ENCODE measurements at regions not wholly inside any gene's neighbourhood (a gene's known extent, or its start where the extent isn't known, plus 50 kb on each side); places are given as distances from the start of the nearest gene placed in this dataset.
"Not testable (repeated sequence)": the region's sequence is repeated elsewhere in the genome, so short reads cannot be mapped to it uniquely, and the experiment has no call there.

DNA sequence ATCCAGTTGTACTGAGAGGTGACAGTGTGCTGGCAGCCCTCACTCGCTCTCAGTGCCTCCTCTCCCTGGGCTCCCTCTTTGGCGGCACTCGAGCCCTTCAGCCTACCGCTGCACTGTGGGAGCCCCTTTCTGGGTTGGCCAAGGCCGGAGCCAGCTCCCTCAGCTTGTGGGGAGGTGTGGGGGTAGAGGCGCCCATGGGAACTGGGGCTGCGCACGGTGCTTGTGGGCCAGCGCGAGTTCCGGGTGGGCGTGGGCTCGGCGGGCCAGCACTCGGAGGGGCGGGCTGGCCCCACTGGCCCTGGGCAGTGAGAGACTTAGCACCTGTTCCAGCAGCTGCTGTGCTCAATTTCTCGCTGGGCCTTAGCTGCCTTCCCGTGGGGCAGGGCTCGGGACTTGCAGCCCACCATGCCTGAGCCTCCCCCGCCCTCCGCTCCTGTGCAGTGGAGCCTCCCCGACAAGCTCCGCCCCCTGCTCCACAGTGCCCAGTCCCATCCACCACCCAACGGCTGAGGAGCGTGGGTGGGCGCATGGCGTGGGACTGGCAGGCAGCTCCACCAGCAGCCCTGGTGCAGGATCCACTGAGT lies 342.2 kb upstream of the ZNF608 start:
- TF ChIP-seq, protein P1, sequence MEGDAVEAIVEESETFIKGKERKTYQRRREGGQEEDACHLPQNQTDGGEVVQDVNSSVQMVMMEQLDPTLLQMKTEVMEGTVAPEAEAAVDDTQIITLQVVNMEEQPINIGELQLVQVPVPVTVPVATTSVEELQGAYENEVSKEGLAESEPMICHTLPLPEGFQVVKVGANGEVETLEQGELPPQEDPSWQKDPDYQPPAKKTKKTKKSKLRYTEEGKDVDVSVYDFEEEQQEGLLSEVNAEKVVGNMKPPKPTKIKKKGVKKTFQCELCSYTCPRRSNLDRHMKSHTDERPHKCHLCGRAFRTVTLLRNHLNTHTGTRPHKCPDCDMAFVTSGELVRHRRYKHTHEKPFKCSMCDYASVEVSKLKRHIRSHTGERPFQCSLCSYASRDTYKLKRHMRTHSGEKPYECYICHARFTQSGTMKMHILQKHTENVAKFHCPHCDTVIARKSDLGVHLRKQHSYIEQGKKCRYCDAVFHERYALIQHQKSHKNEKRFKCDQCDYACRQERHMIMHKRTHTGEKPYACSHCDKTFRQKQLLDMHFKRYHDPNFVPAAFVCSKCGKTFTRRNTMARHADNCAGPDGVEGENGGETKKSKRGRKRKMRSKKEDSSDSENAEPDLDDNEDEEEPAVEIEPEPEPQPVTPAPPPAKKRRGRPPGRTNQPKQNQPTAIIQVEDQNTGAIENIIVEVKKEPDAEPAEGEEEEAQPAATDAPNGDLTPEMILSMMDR (IDR thresholded peaks at IDR 0.05) = no peak
- ATAC-seq (ENCODE audit: low FRiP score) = no peak
- no peak for DNase-seq (ENCODE audit: low spot score)

DNA sequence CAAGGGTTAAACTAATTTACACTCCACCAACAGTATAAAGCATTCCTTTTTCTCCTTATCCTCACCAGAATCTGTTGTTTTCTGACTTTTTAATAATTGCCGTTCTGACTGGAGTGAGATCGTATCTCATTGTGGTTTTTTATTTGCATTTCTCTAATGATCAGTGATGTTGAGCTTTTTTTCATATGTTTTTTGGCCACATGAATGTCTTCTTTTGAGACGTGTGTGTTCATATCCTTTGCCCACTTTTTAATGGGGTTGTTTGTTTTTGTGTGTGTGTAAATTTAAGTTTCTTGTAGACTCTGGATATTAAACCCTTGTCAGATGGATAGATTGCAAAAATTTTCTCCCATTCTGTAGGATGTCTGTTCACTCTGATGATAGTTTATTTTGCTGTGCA lies 345.7 kb upstream of the ZNF608 start:
- ATAC-seq (ENCODE audit: low FRiP score); DNase-seq (ENCODE audit: low spot score): not testable (repeated sequence)

- TF ChIP-seq, protein P1 (IDR thresholded peaks at IDR 0.05) = no peak
- no peak for DNase-seq (ENCODE audit: low spot score)
- ATAC-seq (ENCODE audit: low FRiP score) = no peak
Measured at GRCh38 chr5:125093776-125094175, 347.3 kb upstream of the ZNF608 start.

GRCh38 chr5:125100342-125100741 lies 353.9 kb upstream of the ZNF608 start:
- TF ChIP-seq, protein P1 (IDR thresholded peaks at IDR 0.05) = no peak
- ATAC-seq (ENCODE audit: low FRiP score) = no peak
- no peak for DNase-seq (ENCODE audit: low spot score)

GRCh38 chr5:125100951-125101350 lies 354.5 kb upstream of the ZNF608 start:
- ATAC-seq (ENCODE audit: low FRiP score) = no peak
- DNase-seq (ENCODE audit: low spot score) = no peak
- TF ChIP-seq, protein P1 (IDR thresholded peaks at IDR 0.05) = no peak

DNA sequence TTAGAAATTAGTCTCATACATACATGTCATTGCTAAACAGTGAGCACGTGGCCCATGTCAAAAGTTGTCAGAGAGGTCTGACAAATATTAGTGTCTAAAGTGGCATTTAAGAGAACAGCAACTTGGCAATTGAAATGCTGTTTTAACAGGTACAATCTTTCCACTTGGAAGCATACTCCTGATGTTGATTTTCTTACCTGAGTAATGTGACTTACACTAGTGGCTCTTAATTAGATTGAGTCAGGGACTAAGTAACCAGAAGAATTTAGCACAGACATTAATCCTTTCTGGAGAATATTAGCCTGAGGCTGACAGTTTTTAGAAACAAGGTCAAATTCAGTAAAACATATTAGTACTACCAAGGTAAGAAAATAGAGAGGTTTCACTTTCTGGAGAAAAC lies 357.0 kb upstream of the ZNF608 start:
- no peak for DNase-seq (ENCODE audit: low spot score)
- ATAC-seq (ENCODE audit: low FRiP score) = no peak
- TF ChIP-seq, protein P1 (IDR thresholded peaks at IDR 0.05) = no peak

DNA sequence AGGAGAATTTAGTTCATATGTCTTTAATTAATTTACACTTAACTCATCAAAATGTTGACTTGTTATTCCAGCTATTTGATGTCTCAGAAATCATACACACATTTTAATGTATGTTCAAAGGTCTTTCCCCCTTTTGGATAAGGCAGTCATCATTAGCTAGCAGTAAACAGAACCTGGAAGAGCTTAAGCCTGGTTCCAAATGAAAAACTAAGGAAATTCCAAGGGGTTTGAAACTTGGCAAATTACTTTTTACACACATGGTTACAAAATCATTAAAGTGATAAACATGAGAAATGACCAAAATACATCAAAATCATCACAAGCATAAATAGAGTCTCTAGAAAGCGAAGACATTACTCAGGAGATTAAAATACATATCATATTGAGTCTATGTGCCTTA lies 359.8 kb upstream of the ZNF608 start:
- DNase-seq (ENCODE audit: low spot score) (no peak), ATAC-seq (ENCODE audit: low FRiP score) (no peak)
- TF ChIP-seq, protein P1 (IDR thresholded peaks at IDR 0.05) = no peak

DNA sequence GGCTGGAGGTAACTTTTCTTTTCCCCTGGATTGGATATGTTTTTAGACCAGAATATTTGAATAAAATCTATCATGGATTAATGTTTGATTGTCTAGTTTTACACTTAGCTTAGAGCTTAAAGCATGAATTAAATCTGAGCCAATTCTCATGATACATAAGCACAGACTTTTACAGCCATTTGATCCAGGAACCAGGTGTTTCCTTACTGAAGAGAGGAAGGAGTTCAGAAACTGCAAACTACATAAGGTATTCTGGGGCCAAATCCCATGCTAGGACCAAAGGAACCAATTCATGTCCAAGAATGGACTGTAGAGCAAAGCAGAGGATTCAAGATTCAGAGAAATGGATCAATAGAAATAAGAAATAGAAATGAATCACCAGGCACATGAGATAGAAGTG lies 360.4 kb upstream of the ZNF608 start:
- DNase-seq (ENCODE audit: low spot score) (no peak), ATAC-seq (ENCODE audit: low FRiP score) (no peak)
- TF ChIP-seq, protein P1 (IDR thresholded peaks at IDR 0.05) = no peak

Measured in omental fat pad (tissue), 3 donors.